Hepatocyte (in vitro differentiated cells): ENCODE measurements at regions not wholly inside any gene's neighbourhood (a gene's known extent, or its start where the extent isn't known, plus 50 kb on each side); places are given as distances from the start of the nearest gene placed in this dataset.

Experiments
- DNase-seq: peaks from one replicate; pipeline ENCODE4 v3.0.0-alpha.2; 2016; ENCODE audit warnings: low spot score
- H2AFZ ChIP-seq: fragments of 200-600 bp; sonication (generic); 2 replicates; pipeline ENCODE4 v1.6.0; 2016; ENCODE audit warnings: antibody characterized with exemption, mild to moderate bottlenecking
- H3K27ac ChIP-seq: fragments of 200-600 bp; sonication (generic); 2 replicates; pipeline ENCODE4 v1.5.1; 2016; ENCODE audit warnings: mild to moderate bottlenecking
- H3K27me3 ChIP-seq: fragments of 200-600 bp; sonication (generic); 2 replicates; pipeline ENCODE4 v1.6.1; 2016
- H3K36me3 ChIP-seq: fragments of 200-600 bp; sonication (generic); replicated peaks from 2 replicates; pipeline ENCODE4 v1.5.1; 2016; ENCODE audit warnings: low read depth; ENCODE audit not compliant: insufficient read depth
- H3K4me1 ChIP-seq: fragments of 200-600 bp; sonication (generic); 2 replicates; pipeline ENCODE4 v1.5.1; 2016; ENCODE audit warnings: mild to moderate bottlenecking, moderate library complexity; ENCODE audit not compliant: insufficient read depth
- H3K4me2 ChIP-seq: fragments of 200-600 bp; sonication (generic); 2 replicates; pipeline ENCODE4 v1.6.0; 2016
- H3K4me3 ChIP-seq: fragments of 200-600 bp; sonication (generic); 2 replicates; pipeline ENCODE4 v1.5.1; 2016; ENCODE audit warnings: mild to moderate bottlenecking
- H3K79me2 ChIP-seq: fragments of 200-600 bp; sonication (generic); 2 replicates; pipeline ENCODE4 v1.6.0; 2017; ENCODE audit warnings: mild to moderate bottlenecking
- H3K9me2 ChIP-seq: fragments of 200-600 bp; sonication (generic); replicated peaks from 2 replicates; pipeline ENCODE4 v1.6.0; 2017; ENCODE audit warnings: mild to moderate bottlenecking; ENCODE audit not compliant: insufficient read depth
- H3K9me3 ChIP-seq: fragments of 200-600 bp; sonication (generic); 2 replicates; pipeline ENCODE4 v1.5.1; 2016; ENCODE audit warnings: low read depth, mild to moderate bottlenecking
- H4K20me1 ChIP-seq: fragments of 200-600 bp; sonication (generic); 2 replicates; pipeline ENCODE4 v1.6.0; 2016; ENCODE audit warnings: mild to moderate bottlenecking; ENCODE audit not compliant: insufficient read depth, poor library complexity, severe bottlenecking
- CTCF ChIP-seq: fragments of 200-600 bp; sonication (generic); IDR thresholded peaks from 2 replicates; pipeline ENCODE4 v1.5.1; 2016; ENCODE audit warnings: antibody characterized with exemption, mild to moderate bottlenecking; ENCODE audit not compliant: poor library complexity
- EZH2 ChIP-seq: fragments of 200-600 bp; sonication (generic); IDR thresholded peaks from 2 replicates; pipeline ENCODE4 v1.6.1; 2016; ENCODE audit warnings: antibody characterized with exemption, mild to moderate bottlenecking, borderline replicate concordance
- EZH2phosphoT487 ChIP-seq: fragments of 200-600 bp; sonication (generic); IDR thresholded peaks from one replicate; pipeline ENCODE4 v1.6.1; 2018; ENCODE audit warnings: antibody characterized with exemption, mild to moderate bottlenecking, low read depth, moderate library complexity; ENCODE audit not compliant: unreplicated experiment, severe bottlenecking
- WGBS: methylation state at CpG from one replicate; pipeline ENCODE4 v1.1.6; 2016; ENCODE audit warnings: low lambda C conversion rate; ENCODE audit errors: missing lambda C conversion rate; 5-methylcytosine and 5-hydroxymethylcytosine counted together

GRCh38 chr10:123611243-123611642 lies 54.9 kb upstream of the GPR26 start:
- no peaks in the 10 kb centered on the region for H3K79me2 ChIP-seq
- H3K9me3 ChIP-seq = no peaks in the 10 kb centered on the region
- no peaks in the 10 kb centered on the region for H3K36me3 ChIP-seq
- peaks cover 21% of the 10 kb centered on the region for H3K27me3 ChIP-seq
- H3K4me1 ChIP-seq = no peaks in the 10 kb centered on the region
- no peaks in the 10 kb centered on the region for H4K20me1 ChIP-seq
- no peaks in the 10 kb centered on the region for H3K9me2 ChIP-seq
- no peak overlapping the region for H3K4me2 ChIP-seq
- no peak for DNase-seq
- H3K4me3 ChIP-seq = no peak overlapping the region
- no peak overlapping the region for H3K27ac ChIP-seq
- 81% methylated on average over 3 of the region's 3 CpGs for WGBS
- TF ChIP-seq CTCF = no peak
- no peak for TF ChIP-seq EZH2phosphoT487
- no peak for TF ChIP-seq EZH2
- no peak overlapping the region for H2AFZ ChIP-seq

GRCh38 chr10:123611876-123612275 lies 54.3 kb upstream of the GPR26 start:
- 71% methylated on average over 3 of the region's 3 CpGs for whole genome bisulfite sequencing

GRCh38 chr10:123613346-123613850 lies 52.8 kb upstream of the GPR26 start:
- Histone ChIP-seq H4K20me1 (no peaks in the 10 kb centered on the region), H3K4me2 (no peak overlapping the region), H3K36me3 (no peaks in the 10 kb centered on the region), H2AFZ (no peak overlapping the region), H3K27me3 (peaks cover 7% of the 10 kb centered on the region), H3K79me2 (no peaks in the 10 kb centered on the region), H3K27ac (no peak overlapping the region), H3K9me3 (no peaks in the 10 kb centered on the region), H3K9me2 (no peaks in the 10 kb centered on the region), H3K4me1 (no peaks in the 10 kb centered on the region), H3K4me3 (no peak overlapping the region)
- no peak for DNase-seq
- WGBS = 66% methylated on average over 7 of the region's 7 CpGs
- TF ChIP-seq EZH2 = no peak
- no peak for TF ChIP-seq CTCF
- no peak for TF ChIP-seq EZH2phosphoT487

More at GRCh38 chr10:123611876-123612275, 54.3 kb upstream of the GPR26 start:
- Histone ChIP-seq H3K4me1 (no peaks in the 10 kb centered on the region), H2AFZ (no peak overlapping the region), H3K36me3 (no peaks in the 10 kb centered on the region), H3K79me2 (no peaks in the 10 kb centered on the region), H3K27me3 (peaks cover 19% of the 10 kb centered on the region), H3K27ac (no peak overlapping the region), H4K20me1 (no peaks in the 10 kb centered on the region), H3K4me2 (no peak overlapping the region), H3K9me3 (no peaks in the 10 kb centered on the region), H3K4me3 (no peak overlapping the region), H3K9me2 (no peaks in the 10 kb centered on the region)
- TF ChIP-seq CTCF (no peak), EZH2 (no peak), EZH2phosphoT487 (no peak)
- no peak for DNase-seq

- H3K27me3 ChIP-seq = no peaks in the 10 kb centered on the region
- H3K4me2 ChIP-seq = no peak overlapping the region
- peak; percentile 91 for DNase-seq
- TF ChIP-seq EZH2phosphoT487 (no peak), EZH2 (no peak), CTCF (no peak)
- no peak overlapping the region for H3K4me3 ChIP-seq
- no peak overlapping the region for H3K27ac ChIP-seq
- no peaks in the 10 kb centered on the region for H3K9me2 ChIP-seq
- no peak overlapping the region for H2AFZ ChIP-seq
- no peaks in the 10 kb centered on the region for H3K79me2 ChIP-seq
- H3K4me1 ChIP-seq = no peaks in the 10 kb centered on the region
- WGBS = 16% methylated on average over 12 of the region's 12 CpGs
- H3K36me3 ChIP-seq = no peaks in the 10 kb centered on the region
- H4K20me1 ChIP-seq = no peaks in the 10 kb centered on the region
- no peaks in the 10 kb centered on the region for H3K9me3 ChIP-seq
These were observed 51.3 kb upstream of the GPR26 start for GRCh38 chr10:123614888-123615287.
